GM19025 (cell line): ENCODE measurements at regions not wholly inside any gene's neighbourhood (a gene's known extent, or its start where the extent isn't known, plus 50 kb on each side); places are given as distances from the start of the nearest gene placed in this dataset.
"Not testable (repeated sequence)": the region's sequence is repeated elsewhere in the genome, so short reads cannot be mapped to it uniquely, and the experiment has no call there.

Experiments
- ATAC-seq: cut with Tn5 transposase; IDR thresholded peaks from one replicate; pipeline ENCODE4 v1.9.1; 2021; ENCODE audit warnings: mild to moderate bottlenecking, low read depth, moderate library complexity; ENCODE audit not compliant: unreplicated experiment

GRCh38 chrX:25442499-25442898, 426.7 kb upstream of the ARX start:
- no peak for ATAC-seq

- ATAC-seq, result no peak
Observed at GRCh38 chrX:25433307-25433706, 417.5 kb upstream of the ARX start.

GRCh38 chrX:25432396-25432795, 416.6 kb upstream of the ARX start:
- ATAC-seq, result no peak

GRCh38 chrX:25427873-25428555, 412.2 kb upstream of the ARX start:
- ATAC-seq, result no peak

- ATAC-seq, result not testable (repeated sequence)
Observed at GRCh38 chrX:25404163-25404562, 388.4 kb upstream of the ARX start.

- no peak for ATAC-seq
Observed at GRCh38 chrX:25389266-25389665, 373.5 kb upstream of the ARX start.

- ATAC-seq, result no peak
Observed at GRCh38 chrX:25383196-25383595, 367.4 kb upstream of the ARX start.

GRCh38 chrX:25356456-25356855, 340.7 kb upstream of the ARX start:
- no peak for ATAC-seq

- no peak for ATAC-seq
Observed at GRCh38 chrX:25344161-25344936, 328.6 kb upstream of the ARX start.

- ATAC-seq, result no peak
Observed at GRCh38 chrX:25343060-25343459, 327.3 kb upstream of the ARX start.

GRCh38 chrX:25337841-25338240, 322.1 kb upstream of the ARX start:
- ATAC-seq, result no peak

- no peak for ATAC-seq
Observed at GRCh38 chrX:25300994-25301393, 285.2 kb upstream of the ARX start.

- no peak for ATAC-seq
Observed at GRCh38 chrX:25296850-25297249, 281.1 kb upstream of the ARX start.

- no peak for ATAC-seq
Observed at GRCh38 chrX:25295466-25295865, 279.7 kb upstream of the ARX start.

- ATAC-seq, result no peak
Observed at GRCh38 chrX:25290132-25290531, 274.4 kb upstream of the ARX start.

GRCh38 chrX:25288676-25289075, 272.9 kb upstream of the ARX start:
- no peak for ATAC-seq

- no peak for ATAC-seq
Observed at GRCh38 chrX:25287521-25287920, 271.8 kb upstream of the ARX start.

GRCh38 chrX:25285598-25285997, 269.8 kb upstream of the ARX start:
- ATAC-seq, result no peak

GRCh38 chrX:25279510-25279909, 263.7 kb upstream of the ARX start:
- ATAC-seq, result no peak

GRCh38 chrX:25278341-25278740, 262.6 kb upstream of the ARX start:
- ATAC-seq, result no peak

GRCh38 chrX:25277574-25277973, 261.8 kb upstream of the ARX start:
- no peak for ATAC-seq

- ATAC-seq, result no peak
Observed at GRCh38 chrX:25275159-25275558, 259.4 kb upstream of the ARX start.
